ENCODE measurements at regions not wholly inside any gene's neighbourhood (a gene's known extent, or its start where the extent isn't known, plus 50 kb on each side); places are given as distances from the start of the nearest gene placed in this dataset.
A peak's percentile ranks its signal among the peaks of the same experiment; 100 is the strongest.
"Not testable (repeated sequence)": the region's sequence is repeated elsewhere in the genome, so short reads cannot be mapped to it uniquely, and the experiment has no call there.

- DNase-seq = no peak
Measured at GRCh38 chr4:122973465-122973864, 51.1 kb upstream of the NUDT6 start.

- DNase-seq = no peak
Measured at GRCh38 chr4:122976111-122976510, 53.7 kb upstream of the NUDT6 start.

- DNase-seq = no peak
Measured at GRCh38 chr4:122977103-122977502, 54.7 kb upstream of the NUDT6 start.

GRCh38 chr4:122978109-122978508 lies 55.7 kb upstream of the NUDT6 start:
- no peak for DNase-seq

GRCh38 chr4:122978789-122979188 lies 56.4 kb upstream of the NUDT6 start:
- DNase-seq = no peak

- no peak for DNase-seq
Measured at GRCh38 chr4:122980860-122981259, 58.5 kb upstream of the NUDT6 start.

GRCh38 chr4:122988696-122989095 lies 66.3 kb upstream of the NUDT6 start:
- no peak for DNase-seq

- no peak for DNase-seq
Measured at GRCh38 chr4:122990891-122991290, 68.5 kb upstream of the NUDT6 start.

GRCh38 chr4:122992057-122992456 lies 69.7 kb upstream of the NUDT6 start:
- no peak for DNase-seq

- DNase-seq = no peak
Measured at GRCh38 chr4:122992641-122993040, 70.2 kb upstream of the NUDT6 start.

GRCh38 chr4:122996350-122996749 lies 74.0 kb upstream of the NUDT6 start:
- DNase-seq = no peak

- peak in 1 of 5 donors; percentile 25 for DNase-seq
Measured at GRCh38 chr4:122997463-122998101, 75.2 kb upstream of the NUDT6 start.

GRCh38 chr4:123004079-123004478 lies 81.7 kb upstream of the NUDT6 start:
- DNase-seq = not testable (repeated sequence)

- not testable (repeated sequence) for DNase-seq
Measured at GRCh38 chr4:123005126-123005525, 82.7 kb upstream of the NUDT6 start.

- DNase-seq = no peak
Measured at GRCh38 chr4:123007679-123008078, 85.3 kb upstream of the NUDT6 start.

- DNase-seq = not testable (repeated sequence)
Measured at GRCh38 chr4:123012416-123012815, 90.0 kb upstream of the NUDT6 start.

GRCh38 chr4:123014038-123014437 lies 91.6 kb upstream of the NUDT6 start:
- DNase-seq = no peak

- no peak for DNase-seq
Measured at GRCh38 chr4:123017078-123017477, 94.7 kb upstream of the NUDT6 start.

- no peak for DNase-seq
Measured at GRCh38 chr4:123017636-123018395, 95.4 kb upstream of the NUDT6 start.

- no peak for DNase-seq
Measured at GRCh38 chr4:123018396-123018775, 96.0 kb upstream of the NUDT6 start.

- DNase-seq = no peak
Measured at GRCh38 chr4:123020285-123020684, 97.9 kb upstream of the NUDT6 start.

GRCh38 chr4:123023647-123024046 lies 101.2 kb upstream of the NUDT6 start:
- DNase-seq = no peak

GRCh38 chr4:123024710-123025109 lies 102.3 kb upstream of the NUDT6 start:
- no peak for DNase-seq

- no peak for DNase-seq
Measured at GRCh38 chr4:123025398-123025797, 103.0 kb upstream of the NUDT6 start.

GRCh38 chr4:123026015-123026414 lies 103.6 kb upstream of the NUDT6 start:
- DNase-seq = peak in 1 of 5 donors; percentile 27
